ENCODE measurements at regions not wholly inside any gene's neighbourhood (a gene's known extent, or its start where the extent isn't known, plus 50 kb on each side); places are given as distances from the start of the nearest gene placed in this dataset. TPM values are rescaled to one million over a fixed set of nuclear protein-coding genes. Genes with fewer than 3 reads are reported as not detected.

DNA sequence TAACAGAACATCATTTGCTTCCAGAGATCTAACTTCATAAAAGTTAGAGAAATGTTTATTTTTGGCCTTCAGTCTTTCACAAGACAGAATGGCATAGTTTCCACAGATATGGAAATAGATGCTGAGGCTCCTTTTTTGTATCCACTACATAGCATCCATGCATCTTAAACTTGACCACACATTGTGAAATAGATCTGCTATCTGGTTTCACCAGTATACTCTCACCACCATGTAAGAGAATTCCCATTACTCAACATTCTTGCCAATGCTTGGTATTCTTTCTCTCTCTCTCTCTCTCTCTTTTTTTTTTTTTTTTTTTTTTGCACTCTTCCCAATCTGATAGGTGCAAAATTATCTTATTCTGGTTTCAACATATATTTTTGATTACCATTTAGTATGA, 52.1 kb upstream of the PRMT6 start:
- in situ Hi-C loops (cut with MboI), result no loop called here
- ATAC-seq (no peak), FAIRE-seq (no peak), DNase-seq (ENCODE audit: low read depth, low spot score) (no peak)
- Histone ChIP-seq H3K9me3 (replicated peaks; ENCODE audit: control insufficient read depth, insufficient read depth, low read length) (no peaks in the 10 kb centered on the region), H3K27ac (ENCODE audit: control insufficient read depth, insufficient read depth) (no peak overlapping the region), H3K4me2 (ENCODE audit: control insufficient read depth, insufficient read depth) (no peak overlapping the region), H4K20me1 (ENCODE audit: control insufficient read depth, insufficient read depth) (no peaks in the 10 kb centered on the region), H3K4me1 (ENCODE audit: control insufficient read depth, insufficient read depth, low read length) (no peaks in the 10 kb centered on the region), H3K36me3 (ENCODE audit: control insufficient read depth in 2 of 2, insufficient read depth in 2 of 2, low read length in 1 of 2) (no peaks in the 10 kb centered on the region), H2AFZ (ENCODE audit: control insufficient read depth, low read depth, low read length) (no peak overlapping the region), H3K27me3 (replicated peaks in 1 of 2; ENCODE audit: control insufficient read depth in 2 of 2, insufficient read depth in 2 of 2, low read length in 1 of 2) (no peaks in the 10 kb centered on the region), H3K4me3 (no peak overlapping the region), H3K79me2 (ENCODE audit: control insufficient read depth, insufficient read depth, low read length) (no peaks in the 10 kb centered on the region), H3K9ac (ENCODE audit: control insufficient read depth, insufficient read depth, low read length) (no peak overlapping the region)
- TF ChIP-seq CEBPB (IDR thresholded peaks at IDR 0.05; ENCODE audit: borderline replicate concordance in 1 of 2, low read depth in 2 of 2, low read length in 2 of 2) (no peak), SP1 (IDR thresholded peaks at IDR 0.05; ENCODE audit: low read depth, low read length) (no peak), KDM1A (IDR thresholded peaks at IDR 0.05; ENCODE audit: borderline replicate concordance) (no peak), BMI1 (IDR thresholded peaks at IDR 0.05; ENCODE audit: borderline replicate concordance) (no peak), SMAD5 (IDR thresholded peaks at IDR 0.05; ENCODE audit: low read depth) (no peak), ZNF384 (IDR thresholded peaks at IDR 0.05; ENCODE audit: borderline replicate concordance, low read depth, low read length) (no peak), POLR2AphosphoS2 (IDR thresholded peaks at IDR 0.05; ENCODE audit: low read depth, low read length) (no peak), POU2F2 (IDR thresholded peaks at IDR 0.05; ENCODE audit: borderline replicate concordance, low read depth, low read length) (no peak), POLR2AphosphoS5 (IDR thresholded peaks at IDR 0.05; ENCODE audit: low read length) (no peak), MYB (IDR thresholded peaks at IDR 0.05; ENCODE audit: borderline replicate concordance, low read depth, low read length) (no peak), ESRRA (IDR thresholded peaks at IDR 0.05; ENCODE audit: low read length) (no peak), TBL1XR1 (IDR thresholded peaks at IDR 0.05; ENCODE audit: low read depth, low read length) (no peak), NRF1 (conservative IDR thresholded peaks at IDR 0.05; ENCODE audit: low read depth, low read length) (no peak), HDAC2 (IDR thresholded peaks at IDR 0.05) (no peak), LARP7 (IDR thresholded peaks at IDR 0.05) (no peak)
- RAD21 ChIA-PET (ENCODE audit: unreplicated experiment), result no interaction called here
- SMC1A ChIA-PET (ENCODE audit: uncharacterized antibody, unreplicated experiment), result no interaction called here
- CTCF ChIA-PET, result no interaction called here
- BruUV-seq (replicated peaks), result no TSS peak
- POLR2A ChIA-PET, result no interaction called here
- intact Hi-C loops (cut with micrococcal nuclease; ENCODE audit: unreplicated experiment), result no loop called here

Small RNA genes lying in the stretch of these regions (small RNA-seq; reads per million reads assigned to genes)
- gene AL596327.1, result not detected
- not detected for gene SEPT2P1

All from GM12878 (cell line).